ENCODE measurements at regions not wholly inside any gene's neighbourhood (a gene's known extent, or its start where the extent isn't known, plus 50 kb on each side); places are given as distances from the start of the nearest gene placed in this dataset.

DNA sequence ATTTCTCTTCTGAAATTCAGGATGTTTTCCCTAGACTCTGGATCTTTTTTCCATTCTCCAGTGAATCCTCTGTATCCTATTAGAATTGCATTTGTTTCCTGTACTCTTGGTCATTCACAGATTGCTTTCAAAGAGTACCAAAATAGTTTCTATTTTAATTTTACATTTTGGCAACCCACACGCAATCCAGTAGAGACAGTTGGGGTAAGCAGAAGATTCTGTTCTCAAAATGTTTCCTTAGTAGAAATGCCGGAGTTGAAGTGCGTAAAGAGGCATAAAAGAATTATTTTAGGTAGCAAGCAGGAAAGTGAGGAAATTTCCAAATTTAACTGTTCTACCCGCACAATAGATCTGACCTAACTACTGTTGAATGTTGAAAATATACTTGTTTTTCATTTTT is 842.4 kb downstream of the LUZP2 start:
- Mint-ChIP-seq H3K27ac (ENCODE audit: unreplicated experiment) (no peak overlapping the region), H3K4me1 (ENCODE audit: low read depth, unreplicated experiment) (no peaks in the 10 kb centered on the region), H3K4me3 (ENCODE audit: unreplicated experiment) (no peak overlapping the region), H3K36me3 (ENCODE audit: unreplicated experiment) (no peaks in the 10 kb centered on the region), H3K27me3 (ENCODE audit: unreplicated experiment) (no peaks in the 10 kb centered on the region), H3K9me3 (ENCODE audit: unreplicated experiment) (no peaks in the 10 kb centered on the region)
- DNase-seq = no peak
- TF ChIP-seq, protein P1, sequence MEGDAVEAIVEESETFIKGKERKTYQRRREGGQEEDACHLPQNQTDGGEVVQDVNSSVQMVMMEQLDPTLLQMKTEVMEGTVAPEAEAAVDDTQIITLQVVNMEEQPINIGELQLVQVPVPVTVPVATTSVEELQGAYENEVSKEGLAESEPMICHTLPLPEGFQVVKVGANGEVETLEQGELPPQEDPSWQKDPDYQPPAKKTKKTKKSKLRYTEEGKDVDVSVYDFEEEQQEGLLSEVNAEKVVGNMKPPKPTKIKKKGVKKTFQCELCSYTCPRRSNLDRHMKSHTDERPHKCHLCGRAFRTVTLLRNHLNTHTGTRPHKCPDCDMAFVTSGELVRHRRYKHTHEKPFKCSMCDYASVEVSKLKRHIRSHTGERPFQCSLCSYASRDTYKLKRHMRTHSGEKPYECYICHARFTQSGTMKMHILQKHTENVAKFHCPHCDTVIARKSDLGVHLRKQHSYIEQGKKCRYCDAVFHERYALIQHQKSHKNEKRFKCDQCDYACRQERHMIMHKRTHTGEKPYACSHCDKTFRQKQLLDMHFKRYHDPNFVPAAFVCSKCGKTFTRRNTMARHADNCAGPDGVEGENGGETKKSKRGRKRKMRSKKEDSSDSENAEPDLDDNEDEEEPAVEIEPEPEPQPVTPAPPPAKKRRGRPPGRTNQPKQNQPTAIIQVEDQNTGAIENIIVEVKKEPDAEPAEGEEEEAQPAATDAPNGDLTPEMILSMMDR (IDR thresholded peaks at IDR 0.05; ENCODE audit: partially characterized antibody, unreplicated experiment) = no peak

DNA sequence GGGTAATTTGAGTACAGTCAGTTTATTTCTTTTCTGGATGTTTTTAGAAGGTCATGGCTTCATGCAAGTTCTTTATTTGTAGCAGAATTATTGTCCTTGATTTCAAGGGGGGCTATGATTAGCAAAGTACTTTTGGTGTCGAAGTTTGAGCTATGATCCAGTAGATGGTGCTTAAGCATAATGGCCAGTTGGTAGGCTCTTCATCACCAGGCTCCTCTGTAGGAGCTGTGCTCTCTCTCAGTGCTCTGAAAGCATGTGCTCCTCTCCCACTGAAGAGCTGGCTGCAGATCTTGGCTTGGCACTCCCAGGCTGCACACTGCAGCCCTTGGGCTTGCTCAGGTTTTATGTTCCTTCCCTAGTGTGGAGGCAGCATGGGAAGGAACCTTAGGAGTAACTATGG is 852.7 kb downstream of the LUZP2 start:
- Mint-ChIP-seq H3K9me3 (ENCODE audit: unreplicated experiment) (peaks cover 3% of the 10 kb centered on the region), H3K4me1 (ENCODE audit: low read depth, unreplicated experiment) (peaks cover 7% of the 10 kb centered on the region), H3K36me3 (ENCODE audit: unreplicated experiment) (no peaks in the 10 kb centered on the region), H3K27ac (ENCODE audit: unreplicated experiment) (no peak overlapping the region), H3K27me3 (ENCODE audit: unreplicated experiment) (peaks cover 3% of the 10 kb centered on the region), H3K4me3 (ENCODE audit: unreplicated experiment) (no peak overlapping the region)
- DNase-seq = no peak
- TF ChIP-seq, protein P1 (IDR thresholded peaks at IDR 0.05; ENCODE audit: partially characterized antibody, unreplicated experiment) = no peak

DNA sequence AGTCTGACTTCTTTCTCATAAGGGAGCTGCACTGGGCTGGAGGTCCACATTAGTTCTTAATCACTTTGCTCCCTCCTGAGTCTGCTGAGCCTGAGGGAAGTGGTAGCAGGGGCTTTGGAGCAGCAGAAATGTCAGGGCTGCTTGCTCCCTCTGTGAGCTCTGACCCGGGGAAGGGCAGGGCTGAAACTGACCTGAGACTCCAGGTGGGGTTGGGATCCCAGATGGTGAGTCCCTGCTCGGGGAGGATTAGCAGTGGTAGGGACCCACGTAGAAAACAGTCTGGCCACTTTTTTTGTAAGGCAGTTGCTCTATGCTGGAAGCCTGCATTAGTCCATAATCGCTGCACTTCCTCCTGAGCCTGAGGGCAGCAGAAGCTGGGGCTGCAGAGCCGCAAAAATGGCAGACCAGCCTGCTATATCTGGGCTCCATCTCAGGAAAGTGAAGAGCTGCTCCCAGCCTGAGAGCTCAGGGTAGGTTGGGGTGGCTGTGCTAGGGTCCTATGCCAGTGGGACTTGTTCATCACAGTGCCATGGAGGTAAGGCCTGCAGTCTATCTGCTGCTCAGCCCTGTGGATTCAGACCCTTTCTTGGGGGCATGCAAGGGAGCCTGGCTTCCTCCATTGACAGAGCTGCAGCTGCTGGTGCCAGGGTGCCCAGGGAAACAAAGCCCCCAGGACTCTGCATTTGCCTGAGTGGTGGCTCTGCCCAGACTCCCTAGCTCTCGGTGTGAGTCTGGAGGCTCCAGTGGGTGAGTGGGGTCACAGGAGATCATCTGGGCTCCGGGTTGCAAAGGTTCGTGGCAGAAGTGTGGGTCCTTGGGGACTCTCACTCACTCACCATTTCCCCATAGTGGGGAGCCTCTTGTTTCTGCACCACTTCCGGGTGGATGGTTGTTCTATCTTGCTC is 854.3 kb downstream of the LUZP2 start:
- H3K27me3 Mint-ChIP-seq (ENCODE audit: unreplicated experiment) = peaks cover 3% of the 10 kb centered on the region
- H3K36me3 Mint-ChIP-seq (ENCODE audit: unreplicated experiment) = no peaks in the 10 kb centered on the region
- TF ChIP-seq, protein P1 (IDR thresholded peaks at IDR 0.05; ENCODE audit: partially characterized antibody, unreplicated experiment) = no peak
- peaks cover 3% of the 10 kb centered on the region for H3K9me3 Mint-ChIP-seq (ENCODE audit: unreplicated experiment)
- DNase-seq = no peak
- no peak overlapping the region for H3K4me3 Mint-ChIP-seq (ENCODE audit: unreplicated experiment)
- peaks cover 7% of the 10 kb centered on the region for H3K4me1 Mint-ChIP-seq (ENCODE audit: low read depth, unreplicated experiment)
- no peak overlapping the region for H3K27ac Mint-ChIP-seq (ENCODE audit: unreplicated experiment)

DNA sequence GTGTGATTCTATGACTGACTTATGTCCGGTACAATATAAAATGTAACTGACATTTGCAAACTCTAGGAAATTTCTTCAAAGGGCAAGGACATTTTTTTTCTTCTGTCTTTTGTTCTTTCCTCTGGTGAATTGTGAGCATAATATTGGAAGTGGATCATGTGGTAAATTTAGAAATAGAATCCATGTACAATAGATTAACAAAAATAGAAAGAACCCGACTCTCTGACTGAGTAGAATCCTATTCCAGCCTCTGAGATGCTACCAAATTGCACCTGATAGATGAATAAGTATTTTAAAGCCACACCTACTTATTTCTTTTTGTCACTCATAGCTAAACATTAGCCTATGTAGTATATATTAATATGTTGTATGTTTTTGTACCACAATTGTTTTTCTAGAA is 860.3 kb downstream of the LUZP2 start:
- Mint-ChIP-seq H3K36me3 (ENCODE audit: unreplicated experiment) (no peaks in the 10 kb centered on the region), H3K27ac (ENCODE audit: unreplicated experiment) (no peak overlapping the region), H3K4me3 (ENCODE audit: unreplicated experiment) (no peak overlapping the region), H3K9me3 (ENCODE audit: unreplicated experiment) (no peaks in the 10 kb centered on the region), H3K27me3 (ENCODE audit: unreplicated experiment) (no peaks in the 10 kb centered on the region), H3K4me1 (ENCODE audit: low read depth, unreplicated experiment) (no peaks in the 10 kb centered on the region)
- no peak for DNase-seq
- TF ChIP-seq, protein P1 (IDR thresholded peaks at IDR 0.05; ENCODE audit: partially characterized antibody, unreplicated experiment) = no peak

DNA sequence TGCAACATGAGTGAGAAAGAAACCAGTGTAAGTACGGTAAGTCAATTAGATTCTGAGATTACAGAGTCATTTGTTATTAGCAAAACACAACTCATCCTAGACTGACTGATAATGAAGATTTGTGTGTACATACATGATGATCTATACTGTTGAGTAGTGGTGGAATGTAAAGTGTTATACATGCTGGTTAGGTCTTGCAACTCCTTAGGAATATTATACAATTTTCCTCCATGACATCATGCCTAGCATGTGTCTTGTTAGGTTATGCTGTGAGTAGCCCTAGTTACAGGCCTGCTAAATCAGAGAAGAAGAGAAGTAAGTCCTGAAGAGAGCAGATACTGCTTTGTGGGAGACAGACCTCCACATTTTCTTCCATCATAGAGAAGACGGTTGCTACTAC is 880.6 kb downstream of the LUZP2 start:
- TF ChIP-seq, protein P1 (IDR thresholded peaks at IDR 0.05; ENCODE audit: partially characterized antibody, unreplicated experiment) = no peak
- no peaks in the 10 kb centered on the region for H3K27me3 Mint-ChIP-seq (ENCODE audit: unreplicated experiment)
- DNase-seq = no peak
- H3K4me3 Mint-ChIP-seq (ENCODE audit: unreplicated experiment) = no peak overlapping the region
- H3K9me3 Mint-ChIP-seq (ENCODE audit: unreplicated experiment) = no peaks in the 10 kb centered on the region
- H3K36me3 Mint-ChIP-seq (ENCODE audit: unreplicated experiment) = no peaks in the 10 kb centered on the region
- H3K27ac Mint-ChIP-seq (ENCODE audit: unreplicated experiment) = no peak overlapping the region
- H3K4me1 Mint-ChIP-seq (ENCODE audit: low read depth, unreplicated experiment) = no peaks in the 10 kb centered on the region
